Hypothalamus (tissue), 51 donors: ENCODE measurements at regions not wholly inside any gene's neighbourhood (a gene's known extent, or its start where the extent isn't known, plus 50 kb on each side); places are given as distances from the start of the nearest gene placed in this dataset.
"Not testable (repeated sequence)": the region's sequence is repeated elsewhere in the genome, so short reads cannot be mapped to it uniquely, and the experiment has no call there.

Experiments
- DNase-seq, 51 donors: peaks; one replicate each; lab custom pipeline; 2025; lab: John Stamatoyannopoulos, UW

- DNase-seq = not testable (repeated sequence)
Observed at GRCh38 chr2:76697439-76697838, 824.7 kb downstream of the LRRTM4 start.

GRCh38 chr2:76692908-76693307 is 829.3 kb downstream of the LRRTM4 start:
- DNase-seq = no peak

DNA sequence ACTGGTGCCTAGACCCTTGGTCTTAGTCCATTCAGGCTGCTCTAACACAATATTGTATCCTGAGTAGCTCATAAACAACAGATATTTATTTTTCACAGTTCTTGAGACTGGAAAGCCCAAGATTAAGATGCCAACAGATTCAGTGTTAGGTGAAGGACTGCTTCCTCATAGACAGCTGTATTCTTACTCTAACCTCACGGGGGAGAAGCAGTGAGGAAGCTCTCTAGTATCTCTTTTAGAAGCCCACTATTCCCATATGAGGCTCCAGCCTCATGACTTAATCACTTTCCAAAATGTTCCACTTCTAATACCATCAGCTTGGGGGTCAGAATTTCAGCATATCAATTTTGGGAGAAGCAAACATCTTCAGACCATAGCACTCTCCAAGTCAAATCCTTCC is 833.4 kb downstream of the LRRTM4 start:
- DNase-seq = no peak

DNA sequence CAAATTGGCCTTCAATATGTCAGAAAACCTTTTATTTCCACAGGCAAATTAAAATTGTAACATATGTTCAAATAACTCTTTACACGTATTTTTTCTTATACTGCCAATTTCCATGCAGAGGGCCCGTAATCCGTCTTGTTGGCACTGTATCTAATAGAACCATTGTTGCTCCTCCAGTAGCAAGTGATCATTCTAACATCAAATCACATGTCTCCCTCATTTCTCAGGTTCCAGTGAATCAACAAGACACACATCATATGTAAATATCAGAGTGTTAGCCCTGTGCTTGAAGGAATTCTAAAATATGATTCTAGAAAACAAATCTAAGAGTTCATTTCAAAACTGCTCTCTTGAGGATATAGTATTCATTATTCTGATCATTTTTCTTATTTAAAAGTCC is 834.3 kb downstream of the LRRTM4 start:
- no peak for DNase-seq

DNA sequence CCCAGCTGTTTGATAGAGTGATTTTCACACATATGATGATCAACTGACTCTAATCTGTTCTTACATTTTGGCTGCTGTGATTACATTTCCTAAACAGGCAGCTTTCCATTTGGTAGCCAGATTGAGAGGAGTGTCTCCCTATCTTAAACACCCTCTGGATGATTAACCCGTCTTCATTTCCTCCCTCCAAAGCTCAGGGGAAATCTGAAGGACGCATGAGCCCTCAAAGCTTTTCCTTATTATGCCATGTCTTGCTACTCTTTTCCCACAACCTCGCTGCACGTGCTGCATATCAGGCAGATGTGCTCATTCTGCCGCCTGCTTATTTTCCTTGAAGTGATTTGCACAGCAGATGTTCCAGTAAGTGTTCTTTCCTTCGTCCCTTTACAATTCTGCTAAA is 837.4 kb downstream of the LRRTM4 start:
- no peak for DNase-seq

DNA sequence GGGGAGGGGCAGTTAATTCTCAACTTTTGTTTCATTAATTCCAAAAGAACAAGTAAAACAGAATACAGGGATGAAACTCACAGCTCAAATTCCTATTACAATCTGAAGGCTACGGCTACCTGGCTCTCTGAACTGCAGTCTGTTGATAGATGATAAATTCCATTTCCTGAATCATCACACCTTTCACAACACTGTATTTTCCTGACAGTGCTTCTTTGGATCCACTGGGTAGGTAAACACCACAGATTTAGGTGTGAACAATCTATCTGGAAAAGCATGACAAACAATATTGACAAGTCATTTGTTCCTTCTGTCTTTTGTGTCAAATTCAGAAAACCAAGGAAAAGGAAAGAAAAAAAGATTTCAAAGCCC is 843.2 kb downstream of the LRRTM4 start:
- DNase-seq = no peak

DNA sequence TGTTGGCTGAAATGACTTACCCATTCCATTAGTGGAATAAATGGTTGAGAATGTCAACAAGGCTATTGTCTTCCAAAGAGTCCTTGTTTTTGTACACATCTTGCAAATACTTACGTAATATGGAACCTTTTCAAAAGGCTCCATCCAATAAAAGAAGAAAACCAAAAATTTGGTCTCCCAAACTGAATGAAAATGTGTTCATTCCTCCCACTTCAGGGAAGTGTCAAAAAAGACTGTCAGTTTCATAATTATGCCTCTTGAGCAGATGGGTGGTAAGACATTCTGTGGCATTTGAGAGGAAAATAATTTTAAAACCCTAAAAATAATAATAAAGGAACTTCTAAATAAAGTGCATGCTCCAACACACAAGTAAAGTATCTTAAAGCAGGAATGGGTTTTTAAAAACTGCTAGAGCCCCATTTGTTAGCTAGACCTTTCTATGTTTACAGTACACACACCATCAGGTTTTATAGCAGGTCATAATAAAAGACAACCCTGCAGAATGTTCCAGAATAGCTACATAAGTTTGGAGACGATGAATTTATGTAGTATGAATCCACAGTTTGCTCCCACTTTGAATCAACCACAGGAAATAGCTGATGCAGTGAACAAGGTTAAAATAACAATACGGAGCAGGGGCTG is 843.7 kb downstream of the LRRTM4 start:
- no peak for DNase-seq

DNA sequence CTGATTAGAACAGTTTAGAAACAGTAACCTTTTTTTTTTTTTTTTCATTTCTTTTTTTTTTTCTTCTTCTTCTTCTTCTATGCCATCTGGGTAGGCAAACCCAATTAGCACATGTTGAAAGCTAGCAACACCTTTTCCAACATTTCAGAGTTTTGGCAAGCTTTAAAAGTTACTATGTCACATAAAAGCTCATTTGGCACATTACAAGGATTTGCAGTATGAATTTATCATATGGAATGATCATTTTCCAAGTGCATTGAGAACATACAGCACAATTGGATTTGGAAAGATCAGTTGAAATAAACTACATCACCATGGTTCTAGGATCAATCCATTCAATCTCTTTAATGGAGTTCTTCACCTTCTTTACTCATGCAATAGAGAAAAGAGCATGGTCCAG is 847.0 kb downstream of the LRRTM4 start:
- no peak for DNase-seq

DNA sequence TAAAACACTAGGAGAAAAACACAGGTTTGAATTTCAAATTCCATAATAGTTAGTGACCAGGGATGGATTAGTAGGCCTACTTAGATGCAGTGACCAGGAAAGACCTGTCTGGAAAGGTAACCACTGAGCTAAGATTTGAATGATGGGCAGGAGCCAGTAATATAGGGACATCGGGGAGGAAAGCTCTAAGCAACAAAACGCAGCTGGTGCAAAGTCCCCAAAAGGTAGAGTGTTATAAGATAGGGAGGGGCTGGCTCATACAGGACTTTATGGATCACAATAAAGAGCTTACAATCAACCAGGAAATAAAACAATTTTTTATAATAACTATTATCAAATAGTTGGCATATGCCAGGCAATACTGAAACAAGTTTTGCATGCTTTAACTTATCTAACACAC is 849.4 kb downstream of the LRRTM4 start:
- no peak for DNase-seq

DNA sequence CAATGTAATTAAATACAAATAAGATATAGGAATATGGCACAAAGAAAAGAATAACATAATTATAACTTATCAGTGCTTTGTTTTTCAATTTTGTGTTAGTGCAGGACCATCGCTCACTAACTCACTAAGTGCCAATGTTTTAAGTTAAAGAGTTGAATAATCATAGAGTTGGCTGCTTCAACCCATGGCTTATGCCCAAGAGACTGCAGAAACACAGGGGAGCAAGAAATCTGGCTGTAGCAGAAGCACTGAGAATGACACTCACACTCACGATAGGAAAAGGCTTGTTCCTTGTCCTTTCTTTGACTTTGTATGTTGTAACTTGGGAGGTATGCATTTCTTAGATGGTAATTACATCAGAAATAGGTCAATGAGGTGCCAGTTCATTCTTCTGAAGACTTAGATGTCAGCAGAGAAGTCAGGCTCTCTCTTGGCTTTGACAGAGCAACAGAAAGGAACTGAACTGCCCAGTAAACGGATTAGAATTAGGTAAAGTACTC is 852.2 kb downstream of the LRRTM4 start:
- no peak for DNase-seq

DNA sequence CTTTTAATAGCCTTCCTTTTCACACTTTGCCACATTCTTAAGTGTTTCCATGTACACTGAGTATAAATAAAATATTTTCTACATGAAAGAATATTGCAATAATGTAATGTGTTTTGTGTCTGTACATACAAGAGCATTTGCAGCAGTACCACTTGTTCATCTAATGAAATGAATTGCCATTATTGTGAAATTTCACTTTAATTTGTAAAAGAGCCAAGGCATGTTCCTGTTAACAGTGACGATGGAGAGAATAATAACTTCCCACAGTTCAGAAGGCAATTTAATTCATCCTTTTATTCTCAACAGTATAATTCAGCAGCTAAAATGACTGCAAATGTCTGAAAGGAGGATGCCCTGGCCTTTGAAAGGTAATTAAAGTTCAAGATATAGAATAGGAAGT is 853.9 kb downstream of the LRRTM4 start:
- DNase-seq = no peak

GRCh38 chr2:76667821-76668271 is 854.3 kb downstream of the LRRTM4 start:
- DNase-seq = no peak

GRCh38 chr2:76642129-76642528 is 880.0 kb downstream of the LRRTM4 start:
- DNase-seq = no peak

DNA sequence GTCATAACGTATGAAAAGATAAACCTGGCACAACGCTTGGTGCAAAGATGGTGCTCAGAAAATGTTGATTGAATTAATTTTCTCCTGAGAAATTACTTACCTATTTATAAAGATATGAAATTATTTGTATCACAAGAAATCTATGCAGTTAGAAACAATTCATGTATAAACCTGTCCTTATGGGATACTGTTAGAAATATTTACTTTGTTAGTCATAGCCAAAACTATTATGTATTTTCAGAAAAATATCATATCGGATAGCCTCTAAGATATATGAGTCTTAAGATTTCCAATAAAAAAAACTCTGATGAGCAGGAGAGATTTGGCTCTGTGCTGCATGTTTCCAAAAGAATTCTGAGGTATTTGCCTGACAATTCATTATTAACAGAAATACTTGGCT is 880.7 kb downstream of the LRRTM4 start:
- DNase-seq = no peak

GRCh38 chr2:76640905-76641304 is 881.3 kb downstream of the LRRTM4 start:
- DNase-seq = peak in 25 of 51 donors; percentile 2 to 62 (median 21)

DNA sequence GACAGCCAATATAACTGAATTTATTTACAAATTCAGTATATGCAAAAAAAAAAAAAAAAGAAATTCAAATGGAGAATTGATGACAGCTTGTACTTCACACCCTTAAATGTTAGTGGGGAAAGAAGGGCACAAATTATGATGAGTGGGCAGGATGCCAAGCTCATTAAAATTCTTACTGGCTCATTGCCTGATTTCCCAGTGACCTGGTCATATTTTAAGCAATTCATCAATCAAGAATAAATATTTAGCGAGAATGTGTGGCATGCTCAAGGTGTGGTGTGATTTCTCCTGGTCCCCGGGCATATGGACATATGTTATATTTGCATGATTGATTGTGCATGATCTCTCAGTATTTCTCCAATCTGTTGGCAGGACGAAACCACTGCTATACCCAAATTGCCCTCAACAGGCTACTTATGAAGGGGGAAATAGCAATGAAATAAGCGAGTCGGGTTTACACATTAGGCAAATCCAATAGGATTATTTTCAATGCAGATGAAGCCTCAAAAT is 883.0 kb downstream of the LRRTM4 start:
- no peak for DNase-seq

DNA sequence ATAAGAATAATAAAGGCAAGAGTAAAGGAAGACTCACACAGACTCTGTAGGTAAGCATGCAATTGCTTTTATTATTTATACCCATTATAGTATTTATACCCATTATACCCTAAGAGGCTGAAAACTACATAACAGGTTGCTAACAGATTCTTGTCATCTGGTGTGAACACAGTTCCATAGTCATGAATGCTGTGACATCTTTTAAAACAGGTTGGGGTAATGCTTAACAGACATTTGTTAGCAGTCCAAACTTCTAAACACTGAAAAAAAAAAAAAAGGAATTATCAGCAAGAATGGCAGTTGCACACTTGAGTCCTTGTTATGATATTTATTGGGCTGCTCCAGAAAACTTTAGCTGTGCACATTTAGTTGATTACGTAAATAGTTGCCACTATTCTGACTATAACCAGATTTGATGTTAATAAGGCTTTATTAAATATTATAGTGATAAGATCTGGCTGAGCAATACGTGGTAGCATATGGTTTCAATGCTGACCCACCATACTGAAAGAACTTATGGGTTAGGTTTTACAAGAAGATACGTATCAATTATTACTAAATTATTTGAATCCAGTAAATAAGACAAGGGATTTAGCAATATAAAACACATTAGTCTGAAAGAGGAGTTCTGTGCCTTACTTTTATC is 888.8 kb downstream of the LRRTM4 start:
- no peak for DNase-seq

- DNase-seq = no peak
Observed at GRCh38 chr2:76625101-76625500, 897.1 kb downstream of the LRRTM4 start.

DNA sequence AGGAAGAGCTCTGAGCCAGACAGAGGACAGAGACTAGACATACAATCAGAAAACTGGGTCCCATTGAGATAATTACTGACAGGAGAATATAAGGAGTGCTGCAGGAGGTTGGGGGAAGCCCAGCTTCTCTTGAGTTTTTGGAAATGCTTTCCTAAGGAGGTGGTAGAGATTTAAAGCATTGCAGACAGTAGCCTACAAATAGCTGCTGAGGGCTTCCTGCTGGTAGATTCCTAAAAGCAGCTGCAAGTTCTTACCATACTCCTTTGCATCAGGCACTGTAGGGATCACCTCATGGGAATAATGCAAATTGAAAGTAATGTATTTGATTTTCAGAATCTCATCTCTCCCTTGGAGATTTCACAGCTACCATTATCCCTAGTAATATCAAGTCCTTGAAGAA is 902.6 kb upstream of the GCFC2 start:
- DNase-seq = no peak

DNA sequence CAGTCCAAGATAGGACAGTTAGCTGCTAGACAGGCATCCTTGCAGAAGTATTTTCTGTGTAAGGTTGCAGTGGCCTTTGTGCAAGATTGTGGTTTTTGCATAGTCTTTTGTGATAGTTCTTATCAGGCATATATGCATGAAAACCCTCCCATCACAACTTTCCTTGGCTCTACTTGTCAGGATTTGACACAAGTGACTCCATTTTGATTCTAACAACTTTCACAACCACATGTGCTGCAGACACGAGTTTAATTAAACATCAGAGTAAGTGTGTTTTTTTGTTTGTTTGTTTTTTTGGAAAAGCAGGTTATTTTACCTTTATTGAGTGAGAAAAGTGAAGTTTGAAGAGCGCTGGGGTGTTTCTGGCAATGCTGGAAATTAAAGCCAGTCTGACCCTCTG is 902.0 kb upstream of the GCFC2 start:
- no peak for DNase-seq

GRCh38 chr2:76610451-76610850 is 899.7 kb upstream of the GCFC2 start:
- DNase-seq = no peak

DNA sequence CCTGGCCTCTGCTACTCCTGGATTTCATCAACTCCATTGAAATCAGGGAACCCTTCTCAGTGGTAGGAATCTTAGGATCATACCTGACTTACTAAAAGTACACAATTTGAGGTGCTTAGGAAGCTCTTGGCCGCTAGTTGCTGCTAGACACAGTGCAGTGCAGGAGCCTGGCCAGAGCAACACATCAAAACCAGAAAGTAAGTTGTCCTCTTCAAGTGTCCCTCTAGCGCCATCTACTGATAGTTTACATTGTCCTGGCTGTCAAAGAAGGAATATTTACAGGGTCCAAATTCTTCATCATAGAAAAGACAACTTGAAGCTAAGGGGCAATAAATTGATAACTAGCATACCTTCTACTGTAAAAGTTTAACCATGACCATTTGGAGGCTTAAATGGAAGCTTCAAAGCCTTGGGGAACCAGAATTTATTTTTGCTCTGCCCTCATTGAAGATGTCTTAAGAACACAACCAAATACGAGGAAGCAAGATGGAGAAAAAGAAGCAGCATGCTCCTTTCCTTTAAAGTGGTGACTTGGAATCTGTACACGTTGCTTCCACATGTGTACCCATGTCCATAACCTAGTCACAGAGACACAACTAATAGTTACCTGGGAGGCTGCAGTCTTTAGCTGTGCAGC is 889.1 kb upstream of the GCFC2 start:
- DNase-seq = peak in 32 of 51 donors; percentile 1 to 74 (median 22)
